Endothelial cell (in vitro differentiated cells): ENCODE measurements at regions not wholly inside any gene's neighbourhood (a gene's known extent, or its start where the extent isn't known, plus 50 kb on each side); places are given as distances from the start of the nearest gene placed in this dataset.
"Not testable (repeated sequence)": the region's sequence is repeated elsewhere in the genome, so short reads cannot be mapped to it uniquely, and the experiment has no call there.

Experiments
- DNase-seq: peaks from one replicate; pipeline ENCODE4 v3.0.0; 2021; ENCODE audit warnings: low spot score
- H3K27ac Mint-ChIP-seq: one replicate; pipeline ENCODE4 v1.8.0; 2021; ENCODE audit warnings: mixed read lengths, inconsistent platforms; ENCODE audit not compliant: unreplicated experiment
- H3K27me3 Mint-ChIP-seq: one replicate; pipeline ENCODE4 v1.8.0; 2021; ENCODE audit warnings: mild to moderate bottlenecking, moderate library complexity, mixed read lengths, inconsistent platforms; ENCODE audit not compliant: unreplicated experiment
- H3K36me3 Mint-ChIP-seq: one replicate; pipeline ENCODE4 v1.8.0; 2021; ENCODE audit warnings: mild to moderate bottlenecking, low read depth, mixed read lengths, inconsistent platforms; ENCODE audit not compliant: unreplicated experiment
- H3K4me1 Mint-ChIP-seq: one replicate; pipeline ENCODE4 v1.8.0; 2021; ENCODE audit warnings: mild to moderate bottlenecking, mixed read lengths, inconsistent platforms; ENCODE audit not compliant: unreplicated experiment
- H3K4me3 Mint-ChIP-seq: one replicate; pipeline ENCODE4 v1.8.0; 2021; ENCODE audit warnings: mild to moderate bottlenecking, mixed read lengths, inconsistent platforms; ENCODE audit not compliant: unreplicated experiment
- H3K9me3 Mint-ChIP-seq: one replicate; pipeline ENCODE4 v1.8.0; 2021; ENCODE audit warnings: mixed read lengths, inconsistent platforms; ENCODE audit not compliant: unreplicated experiment
- TF ChIP-seq, protein P1 (sequence below): fragments of 200-600 bp; sonication (generic); IDR thresholded peaks from one replicate; pipeline ENCODE4 v1.5.0; 2021; ENCODE audit warnings: antibody characterized with exemption; ENCODE audit not compliant: unreplicated experiment

DNA sequence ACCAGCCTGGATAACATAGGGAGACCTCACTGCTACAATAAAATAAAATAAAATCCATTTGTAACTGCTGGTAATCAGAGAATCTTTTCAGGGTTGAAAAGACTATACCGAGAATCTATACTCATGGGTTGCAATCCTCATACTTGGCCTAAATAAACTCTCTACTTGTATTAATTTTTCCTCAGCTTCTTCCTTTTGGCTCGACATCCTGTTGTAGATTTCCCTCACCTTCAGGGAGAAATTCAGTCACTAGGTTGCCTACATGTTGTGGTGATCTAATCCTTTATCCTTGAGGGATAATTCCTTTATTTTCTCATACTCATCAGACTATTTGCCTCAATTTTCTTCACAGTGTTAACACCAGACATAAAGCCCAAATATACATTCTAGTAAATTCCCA lies 1093.4 kb downstream of the SORCS3 start:
- Mint-ChIP-seq H3K27me3 (no peaks in the 10 kb centered on the region), H3K36me3 (no peaks in the 10 kb centered on the region), H3K9me3 (no peaks in the 10 kb centered on the region), H3K27ac (no peak overlapping the region), H3K4me1 (no peaks in the 10 kb centered on the region), H3K4me3 (no peak overlapping the region)
- TF ChIP-seq, protein P1, sequence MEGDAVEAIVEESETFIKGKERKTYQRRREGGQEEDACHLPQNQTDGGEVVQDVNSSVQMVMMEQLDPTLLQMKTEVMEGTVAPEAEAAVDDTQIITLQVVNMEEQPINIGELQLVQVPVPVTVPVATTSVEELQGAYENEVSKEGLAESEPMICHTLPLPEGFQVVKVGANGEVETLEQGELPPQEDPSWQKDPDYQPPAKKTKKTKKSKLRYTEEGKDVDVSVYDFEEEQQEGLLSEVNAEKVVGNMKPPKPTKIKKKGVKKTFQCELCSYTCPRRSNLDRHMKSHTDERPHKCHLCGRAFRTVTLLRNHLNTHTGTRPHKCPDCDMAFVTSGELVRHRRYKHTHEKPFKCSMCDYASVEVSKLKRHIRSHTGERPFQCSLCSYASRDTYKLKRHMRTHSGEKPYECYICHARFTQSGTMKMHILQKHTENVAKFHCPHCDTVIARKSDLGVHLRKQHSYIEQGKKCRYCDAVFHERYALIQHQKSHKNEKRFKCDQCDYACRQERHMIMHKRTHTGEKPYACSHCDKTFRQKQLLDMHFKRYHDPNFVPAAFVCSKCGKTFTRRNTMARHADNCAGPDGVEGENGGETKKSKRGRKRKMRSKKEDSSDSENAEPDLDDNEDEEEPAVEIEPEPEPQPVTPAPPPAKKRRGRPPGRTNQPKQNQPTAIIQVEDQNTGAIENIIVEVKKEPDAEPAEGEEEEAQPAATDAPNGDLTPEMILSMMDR: no peak
- no peak for DNase-seq

DNA sequence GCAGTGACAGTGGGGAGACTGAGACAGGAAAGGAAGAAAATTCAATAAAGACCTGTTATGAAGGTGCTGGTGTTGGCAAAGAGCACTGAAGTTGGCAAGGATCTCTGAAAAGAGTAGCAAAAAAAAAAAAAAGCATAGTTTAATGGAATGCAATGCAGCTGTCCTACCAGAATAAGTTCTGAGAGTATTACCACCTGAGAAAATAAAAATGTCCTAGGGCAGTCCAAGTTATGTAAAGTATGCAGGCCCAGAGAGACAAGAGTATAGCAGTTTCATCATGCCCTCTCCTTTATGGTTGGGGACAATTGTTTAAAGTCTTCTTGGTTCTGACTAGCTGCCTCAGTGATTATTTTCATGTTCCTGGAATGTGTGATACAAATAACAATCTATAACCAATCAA lies 1092.8 kb downstream of the SORCS3 start:
- TF ChIP-seq, protein P1: no peak
- Mint-ChIP-seq H3K27ac (no peak overlapping the region), H3K27me3 (no peaks in the 10 kb centered on the region), H3K36me3 (no peaks in the 10 kb centered on the region), H3K4me1 (no peaks in the 10 kb centered on the region), H3K9me3 (no peaks in the 10 kb centered on the region), H3K4me3 (no peak overlapping the region)
- no peak for DNase-seq

DNA sequence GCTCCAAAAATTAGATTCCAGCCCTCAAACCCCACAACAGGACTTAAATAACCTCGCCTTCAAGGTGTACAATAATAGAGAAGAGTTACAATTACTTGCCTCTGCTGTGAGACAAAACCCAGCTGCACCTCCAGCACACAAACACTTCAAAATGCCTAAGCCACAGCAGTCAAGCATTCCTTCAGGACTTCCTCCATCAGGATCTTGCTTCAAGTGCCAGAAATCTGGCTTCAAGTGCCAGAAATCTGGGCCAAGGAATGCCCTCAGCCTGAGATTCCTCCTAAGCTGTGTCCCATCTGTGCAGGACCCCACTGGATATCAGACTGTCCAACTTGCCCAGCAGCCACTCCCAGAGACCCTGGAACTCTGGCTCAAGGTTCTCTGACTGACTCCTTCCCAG lies 1088.3 kb downstream of the SORCS3 start:
- Mint-ChIP-seq H3K36me3 (no peaks in the 10 kb centered on the region), H3K4me1 (peaks cover 2% of the 10 kb centered on the region), H3K9me3 (no peaks in the 10 kb centered on the region)

GRCh38 chr10:105727586-105727985 lies 1086.5 kb downstream of the SORCS3 start:
- H3K36me3 Mint-ChIP-seq, DNase-seq, H3K9me3 Mint-ChIP-seq, H3K27me3 Mint-ChIP-seq, H3K4me1 Mint-ChIP-seq, H3K4me3 Mint-ChIP-seq, H3K27ac Mint-ChIP-seq: not testable (repeated sequence)

More for the DNA sequence above, 1088.3 kb downstream of the SORCS3 start:
- H3K4me3 Mint-ChIP-seq: no peak overlapping the region
- H3K27me3 Mint-ChIP-seq: no peaks in the 10 kb centered on the region
- H3K27ac Mint-ChIP-seq: no peak overlapping the region
- DNase-seq: no peak
- TF ChIP-seq, protein P1: no peak

GRCh38 chr10:105727131-105727530 lies 1086.0 kb downstream of the SORCS3 start:
- Mint-ChIP-seq H3K36me3 (no peaks in the 10 kb centered on the region), H3K27ac (no peak overlapping the region), H3K27me3 (no peaks in the 10 kb centered on the region), H3K9me3 (no peaks in the 10 kb centered on the region), H3K4me3 (no peak overlapping the region), H3K4me1 (peaks cover 2% of the 10 kb centered on the region)
- DNase-seq: no peak
- TF ChIP-seq, protein P1: no peak

DNA sequence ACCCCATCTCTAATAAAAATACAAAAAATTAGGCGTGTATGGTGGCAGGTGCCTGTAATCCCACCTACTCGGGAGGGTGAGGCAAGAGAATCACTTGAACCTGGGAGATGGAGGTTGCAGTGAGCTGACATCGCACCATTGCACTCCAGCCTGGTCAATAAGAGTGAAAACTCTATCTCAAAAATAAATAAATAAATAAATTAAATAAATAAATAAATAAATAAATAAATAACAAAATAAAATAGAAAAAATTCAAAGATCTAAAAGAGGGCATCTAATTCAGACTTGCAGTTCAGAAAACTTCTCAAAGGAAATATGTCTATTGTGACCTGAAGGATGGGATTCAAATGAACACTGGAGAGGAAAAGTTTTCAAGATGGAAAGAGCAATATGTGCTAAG lies 1085.1 kb downstream of the SORCS3 start:
- H3K4me1 Mint-ChIP-seq: peaks cover 2% of the 10 kb centered on the region
- H3K9me3 Mint-ChIP-seq: no peaks in the 10 kb centered on the region
- no peaks in the 10 kb centered on the region for H3K36me3 Mint-ChIP-seq
- TF ChIP-seq, protein P1: no peak
- H3K27ac Mint-ChIP-seq: no peak overlapping the region
- no peak overlapping the region for H3K4me3 Mint-ChIP-seq
- H3K27me3 Mint-ChIP-seq: no peaks in the 10 kb centered on the region
- DNase-seq: no peak
